GM12872 (cell line): ENCODE measurements at regions not wholly inside any gene's neighbourhood (a gene's known extent, or its start where the extent isn't known, plus 50 kb on each side); places are given as distances from the start of the nearest gene placed in this dataset.

Experiments used
- CTCF ChIP-seq: IDR thresholded peaks from 3 replicates; pipeline ENCODE4 v1.5.1; 2011; ENCODE audit warnings: low read depth, mild to moderate bottlenecking, low read length, moderate library complexity; ENCODE audit not compliant: insufficient read depth

- no peak for TF ChIP-seq CTCF
These were observed 111.7 kb upstream of the MYL2 start for GRCh38 chr12:111031916-111032590.

GRCh38 chr12:111030800-111031199, 110.4 kb upstream of the MYL2 start:
- TF ChIP-seq CTCF = no peak

GRCh38 chr12:111029732-111030131, 109.4 kb upstream of the MYL2 start:
- no peak for TF ChIP-seq CTCF

- no peak for TF ChIP-seq CTCF
These were observed 108.9 kb upstream of the MYL2 start for GRCh38 chr12:111029305-111029704.

GRCh38 chr12:111028830-111029229, 108.5 kb upstream of the MYL2 start:
- no peak for TF ChIP-seq CTCF

GRCh38 chr12:111027431-111027830, 107.1 kb upstream of the MYL2 start:
- no peak for TF ChIP-seq CTCF

GRCh38 chr12:111025792-111026430, 105.5 kb upstream of the MYL2 start:
- no peak for TF ChIP-seq CTCF
